ENCODE measurements at regions not wholly inside any gene's neighbourhood (a gene's known extent, or its start where the extent isn't known, plus 50 kb on each side); places are given as distances from the start of the nearest gene placed in this dataset.

DNA sequence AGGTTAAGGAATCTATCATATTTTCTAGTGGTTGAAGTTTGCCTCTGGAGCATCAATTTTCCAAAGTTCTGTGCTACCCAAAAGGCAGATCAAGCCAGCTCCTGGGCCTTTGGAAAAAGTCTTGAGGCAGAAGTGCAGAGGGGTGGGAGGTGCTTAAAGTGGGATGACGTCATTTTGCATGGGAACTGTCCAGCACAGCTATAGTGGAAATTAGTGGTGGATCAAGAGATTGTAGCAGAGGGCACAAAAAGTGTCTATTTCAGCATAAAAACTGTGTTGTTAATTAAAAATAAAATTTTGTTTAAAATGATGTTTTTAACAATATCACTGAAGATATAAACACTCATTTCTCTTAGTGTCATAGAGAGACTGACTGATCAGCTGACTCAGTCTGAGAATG, 221.9 kb downstream of the LRRN1 start:
- intact Hi-C loops (cut with DNase I): no loop called here
- H3K4me1 ChIP-seq (ENCODE audit: control insufficient read depth, insufficient read depth, low read length): no peaks in the 10 kb centered on the region
- DNase-seq (no peak), ATAC-seq (no peak)
- no peak overlapping the region for H3K4me3 ChIP-seq (ENCODE audit: low read length)
- H3K9me3 ChIP-seq (ENCODE audit: control insufficient read depth, low read length): no peaks in the 10 kb centered on the region
- H3K27ac ChIP-seq (ENCODE audit: low read length): no peak overlapping the region
- H3K27me3 ChIP-seq (ENCODE audit: control insufficient read depth, insufficient read depth): no peaks in the 10 kb centered on the region
- 14% methylated on average over 1 of the region's 1 CpG for WGBS

DNA sequence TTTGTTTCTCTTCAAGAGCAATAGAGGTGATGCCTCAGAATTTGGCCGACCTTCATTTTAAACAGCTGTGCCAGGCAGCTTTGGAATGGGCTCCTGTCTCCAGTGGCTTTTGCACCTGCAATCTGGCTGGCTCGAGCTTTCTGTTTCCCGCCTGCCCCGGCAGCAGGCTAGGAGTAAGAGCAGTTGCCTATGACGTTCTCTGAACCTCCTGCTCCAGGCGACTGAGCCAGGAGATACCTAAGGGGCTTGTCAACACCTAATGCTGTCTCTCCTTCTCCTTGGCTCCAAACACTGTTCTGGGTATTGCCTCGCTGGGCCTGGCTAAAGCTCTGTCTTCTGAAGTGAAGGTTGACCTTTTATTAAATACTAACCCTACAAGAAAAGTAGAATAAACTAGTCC, 229.9 kb downstream of the LRRN1 start:
- peak; percentile 90 to 97 for ATAC-seq
- Histone ChIP-seq H3K4me3 (ENCODE audit: low read length) (no peak overlapping the region), H3K27me3 (ENCODE audit: control insufficient read depth, insufficient read depth) (no peaks in the 10 kb centered on the region), H3K9me3 (ENCODE audit: control insufficient read depth, low read length) (no peaks in the 10 kb centered on the region), H3K27ac (ENCODE audit: low read length) (no peak overlapping the region), H3K4me1 (ENCODE audit: control insufficient read depth, insufficient read depth, low read length) (no peaks in the 10 kb centered on the region)
- peak; percentile 18 to 60 (median 53) for DNase-seq
- intact Hi-C loops (cut with DNase I): no loop called here
- 54% methylated on average over 7 of the region's 7 CpGs for WGBS

DNA sequence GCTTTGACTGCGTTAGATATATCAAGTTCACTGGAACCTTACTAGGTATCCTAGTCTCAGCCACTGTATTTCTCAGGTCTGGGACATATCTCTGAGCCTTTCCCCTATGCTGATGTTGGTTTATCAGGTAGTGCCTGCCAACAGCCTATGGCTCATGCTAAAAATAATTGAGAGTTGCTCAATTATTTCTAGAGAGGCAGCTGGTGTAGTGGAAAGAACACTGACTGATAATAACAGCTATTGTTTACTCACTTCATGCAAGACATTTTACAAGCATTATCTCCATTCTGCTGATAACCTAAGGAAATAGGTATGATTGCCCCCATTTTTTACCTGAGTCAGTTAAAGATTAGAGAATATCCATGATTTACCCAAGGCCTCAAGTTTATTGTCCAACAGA, 231.4 kb downstream of the LRRN1 start:
- H3K9me3 ChIP-seq (ENCODE audit: control insufficient read depth, low read length): no peaks in the 10 kb centered on the region
- no peaks in the 10 kb centered on the region for H3K4me1 ChIP-seq (ENCODE audit: control insufficient read depth, insufficient read depth, low read length)
- 98% methylated on average over 1 of the region's 1 CpG for WGBS
- ATAC-seq (peak; percentile 40 to 69), DNase-seq (no peak)
- no peak overlapping the region for H3K27ac ChIP-seq (ENCODE audit: low read length)
- H3K27me3 ChIP-seq (ENCODE audit: control insufficient read depth, insufficient read depth): no peaks in the 10 kb centered on the region
- intact Hi-C loops (cut with DNase I): no loop called here
- no peak overlapping the region for H3K4me3 ChIP-seq (ENCODE audit: low read length)

DNA sequence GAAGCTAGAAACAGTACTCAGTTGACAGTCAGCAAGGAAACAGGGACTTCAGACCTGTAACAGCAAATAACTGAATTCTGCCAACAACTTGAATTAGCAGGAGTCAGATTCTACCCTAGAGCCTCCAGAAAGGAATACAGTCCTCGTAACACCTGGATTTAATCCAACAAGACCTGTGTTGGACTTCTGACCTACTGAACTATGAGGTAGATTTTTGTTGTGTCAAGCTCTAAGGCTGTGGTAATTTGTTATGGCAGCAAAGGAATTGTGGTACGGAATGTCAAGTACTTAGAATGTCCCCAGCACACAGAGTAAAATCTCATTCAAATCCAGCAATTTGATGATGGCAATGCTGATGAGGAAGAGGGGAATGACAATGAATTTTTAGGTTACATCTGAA, 234.1 kb downstream of the LRRN1 start:
- intact Hi-C loops (cut with DNase I): no loop called here
- Histone ChIP-seq H3K27ac (ENCODE audit: low read length) (no peak overlapping the region), H3K27me3 (ENCODE audit: control insufficient read depth, insufficient read depth) (no peaks in the 10 kb centered on the region), H3K9me3 (ENCODE audit: control insufficient read depth, low read length) (no peaks in the 10 kb centered on the region), H3K4me1 (ENCODE audit: control insufficient read depth, insufficient read depth, low read length) (no peaks in the 10 kb centered on the region), H3K4me3 (ENCODE audit: low read length) (no peak overlapping the region)
- no peak for DNase-seq
- no peak for ATAC-seq
- 91% methylated on average over 2 of the region's 2 CpGs for WGBS

DNA sequence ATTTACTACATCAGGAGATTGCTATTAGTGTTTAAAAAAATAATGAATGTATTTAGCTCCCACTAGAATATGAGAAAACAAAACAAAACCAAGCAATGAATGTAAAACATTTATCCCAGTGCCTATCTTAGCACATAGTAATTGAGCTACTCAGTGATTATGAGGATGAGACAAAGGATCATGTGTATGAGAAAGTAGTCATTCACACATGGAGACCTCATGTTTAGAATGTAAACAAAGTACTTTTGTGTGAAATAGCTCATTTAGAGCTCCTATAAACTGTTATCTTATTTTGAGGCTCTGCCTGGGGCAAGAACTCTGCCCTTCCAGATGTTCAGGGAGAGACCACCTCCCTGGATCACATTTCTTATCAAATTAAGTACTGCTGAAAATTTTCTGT, 236.8 kb downstream of the LRRN1 start:
- H3K27me3 ChIP-seq (ENCODE audit: control insufficient read depth, insufficient read depth): no peaks in the 10 kb centered on the region
- H3K27ac ChIP-seq (ENCODE audit: low read length): no peak overlapping the region
- DNase-seq (no peak), ATAC-seq (no peak)
- H3K4me1 ChIP-seq (ENCODE audit: control insufficient read depth, insufficient read depth, low read length): no peaks in the 10 kb centered on the region
- no peaks in the 10 kb centered on the region for H3K9me3 ChIP-seq (ENCODE audit: control insufficient read depth, low read length)
- intact Hi-C loops (cut with DNase I): no loop called here
- H3K4me3 ChIP-seq (ENCODE audit: low read length): no peak overlapping the region

DNA sequence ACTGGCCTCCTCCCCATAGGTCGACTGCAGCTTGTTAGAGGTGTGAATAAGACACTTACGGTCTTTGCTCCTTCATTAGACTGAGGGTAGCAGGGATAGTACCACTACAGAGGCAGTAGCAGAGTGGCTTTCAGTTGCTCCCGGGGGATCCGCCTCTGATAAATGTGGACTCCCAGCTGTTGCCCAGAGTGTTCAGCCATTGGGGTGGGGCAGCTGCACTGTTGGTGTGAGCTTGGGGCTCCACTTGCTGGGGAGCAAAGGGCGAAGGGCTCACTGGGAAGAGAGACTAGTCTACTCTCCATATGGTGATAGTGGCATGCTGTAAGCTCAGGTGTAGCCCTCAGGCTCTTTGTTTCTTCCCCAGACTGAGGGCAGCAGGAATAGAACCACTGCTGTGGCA, 239.1 kb downstream of the LRRN1 start:
- intact Hi-C loops (cut with DNase I): no loop called here
- ATAC-seq: no peak
- WGBS: 92% methylated on average over 5 of the region's 5 CpGs

DNA sequence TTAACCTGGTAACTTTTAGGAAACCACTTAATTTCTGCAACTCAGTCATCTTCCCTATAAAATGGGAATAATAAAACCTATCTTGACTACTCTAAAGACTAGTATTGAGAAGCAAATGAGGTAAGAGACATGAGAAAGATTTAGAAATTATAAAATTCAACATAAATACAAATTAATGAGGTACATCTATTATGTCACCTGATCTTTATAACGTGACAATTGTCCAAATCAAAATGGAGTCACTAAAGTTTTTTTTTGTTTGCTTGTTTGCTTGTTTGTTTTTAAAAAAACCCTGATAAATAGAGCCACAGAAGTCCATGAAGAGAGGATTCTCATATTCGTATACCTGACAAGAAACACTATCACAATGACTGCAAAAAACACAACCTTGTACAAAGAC, 242.8 kb downstream of the LRRN1 start:
- ATAC-seq (no peak), DNase-seq (no peak)
- WGBS: 85% methylated on average over 2 of the region's 2 CpGs
- no peak overlapping the region for H3K27ac ChIP-seq (ENCODE audit: low read length)
- no peak overlapping the region for H3K4me3 ChIP-seq (ENCODE audit: low read length)
- H3K9me3 ChIP-seq (ENCODE audit: control insufficient read depth, low read length): no peaks in the 10 kb centered on the region
- intact Hi-C loops (cut with DNase I): no loop called here
- no peaks in the 10 kb centered on the region for H3K27me3 ChIP-seq (ENCODE audit: control insufficient read depth, insufficient read depth)
- H3K4me1 ChIP-seq (ENCODE audit: control insufficient read depth, insufficient read depth, low read length): no peaks in the 10 kb centered on the region

More for the DNA sequence above, 239.1 kb downstream of the LRRN1 start:
- H3K4me1 ChIP-seq (ENCODE audit: control insufficient read depth, insufficient read depth, low read length): no peaks in the 10 kb centered on the region
- H3K27me3 ChIP-seq (ENCODE audit: control insufficient read depth, insufficient read depth): no peaks in the 10 kb centered on the region
- no peaks in the 10 kb centered on the region for H3K9me3 ChIP-seq (ENCODE audit: control insufficient read depth, low read length)
- H3K4me3 ChIP-seq (ENCODE audit: low read length): no peak overlapping the region
- no peak overlapping the region for H3K27ac ChIP-seq (ENCODE audit: low read length)
- DNase-seq: peak in 1 of 3 donors; percentile 36

DNA sequence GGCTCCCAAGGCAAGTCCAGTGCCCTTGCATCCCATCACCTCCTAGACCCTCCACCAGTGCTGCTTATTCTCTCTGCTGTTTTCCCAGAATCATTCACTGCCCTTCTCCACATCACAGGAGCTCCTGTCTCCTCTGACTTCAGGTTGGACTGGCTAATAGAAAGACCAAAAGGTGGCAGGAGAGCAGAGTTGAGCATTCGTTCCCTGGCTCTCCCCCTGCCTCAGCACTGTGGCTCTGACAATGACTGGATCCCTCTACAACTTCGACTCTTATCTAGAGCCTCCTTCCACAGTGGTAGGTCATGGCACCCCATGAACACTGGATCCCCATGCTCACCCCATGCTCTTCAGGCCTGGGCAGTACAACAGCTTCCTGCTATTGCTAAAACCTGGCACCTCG, 243.6 kb downstream of the LRRN1 start:
- intact Hi-C loops (cut with DNase I): no loop called here
- Histone ChIP-seq H3K4me3 (ENCODE audit: low read length) (no peak overlapping the region), H3K4me1 (ENCODE audit: control insufficient read depth, insufficient read depth, low read length) (no peaks in the 10 kb centered on the region), H3K9me3 (ENCODE audit: control insufficient read depth, low read length) (no peaks in the 10 kb centered on the region), H3K27me3 (ENCODE audit: control insufficient read depth, insufficient read depth) (no peaks in the 10 kb centered on the region), H3K27ac (ENCODE audit: low read length) (no peak overlapping the region)
- DNase-seq (no peak), ATAC-seq (no peak)
- WGBS: 68% methylated on average over 3 of the region's 3 CpGs

DNA sequence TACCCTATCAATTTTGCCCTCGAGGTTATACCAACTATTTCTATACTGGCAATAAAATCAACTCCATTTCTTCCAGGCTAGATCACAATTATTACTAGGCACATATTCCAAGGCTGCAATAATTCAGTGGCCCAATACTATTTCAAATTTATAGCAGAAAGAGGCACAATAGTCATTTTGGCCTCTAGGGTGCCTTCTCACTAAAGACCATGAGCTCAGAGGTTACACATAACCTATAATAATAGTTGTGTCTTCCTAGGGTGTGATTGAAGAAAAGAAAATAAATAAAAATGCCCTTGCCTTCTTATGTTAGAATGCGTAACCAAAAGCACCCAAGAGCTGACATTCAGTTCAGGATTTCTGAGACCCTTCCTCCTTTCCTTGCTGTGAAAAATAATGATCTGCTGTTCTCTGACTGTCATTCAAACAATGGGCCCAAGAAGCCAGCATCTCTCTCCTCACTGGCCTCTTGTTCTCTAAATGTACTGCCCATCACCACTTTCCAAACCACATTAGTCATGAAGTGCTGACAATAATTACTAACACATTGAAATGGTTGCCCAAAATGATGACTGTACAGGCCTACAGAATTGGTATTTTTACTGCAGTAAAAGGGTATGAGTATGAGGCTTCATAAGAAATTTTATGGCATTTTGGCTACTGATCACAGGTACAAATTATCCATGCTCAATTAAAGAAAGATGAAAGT, 244.8 kb downstream of the LRRN1 start:
- no peaks in the 10 kb centered on the region for H3K9me3 ChIP-seq (ENCODE audit: control insufficient read depth, low read length)
- no peak overlapping the region for H3K27ac ChIP-seq (ENCODE audit: low read length)
- 84% methylated on average over 2 of the region's 2 CpGs for WGBS
- H3K4me3 ChIP-seq (ENCODE audit: low read length): no peak overlapping the region
- no peaks in the 10 kb centered on the region for H3K27me3 ChIP-seq (ENCODE audit: control insufficient read depth, insufficient read depth)
- intact Hi-C loops (cut with DNase I): no loop called here
- DNase-seq (no peak), ATAC-seq (no peak)
- no peaks in the 10 kb centered on the region for H3K4me1 ChIP-seq (ENCODE audit: control insufficient read depth, insufficient read depth, low read length)

DNA sequence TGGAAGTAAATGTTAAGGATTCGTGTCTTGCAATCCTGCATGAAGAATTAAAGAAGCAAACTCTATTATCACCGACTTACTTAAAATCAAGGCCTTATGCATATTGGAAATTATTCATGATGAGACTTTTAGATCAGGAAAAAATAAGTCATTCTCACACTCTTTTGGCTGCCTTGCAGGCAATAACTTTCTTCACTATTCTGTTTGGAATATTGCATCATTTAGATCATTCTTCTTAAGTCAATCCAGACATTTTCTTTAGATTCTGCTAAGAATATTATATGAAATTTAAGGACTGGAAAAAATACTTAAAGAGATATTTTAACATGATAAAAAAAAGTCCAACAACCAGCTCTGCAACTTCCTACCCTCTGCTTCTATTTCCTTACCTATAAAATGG, 245.4 kb downstream of the LRRN1 start:
- H3K27me3 ChIP-seq (ENCODE audit: control insufficient read depth, insufficient read depth): no peaks in the 10 kb centered on the region
- no peaks in the 10 kb centered on the region for H3K4me1 ChIP-seq (ENCODE audit: control insufficient read depth, insufficient read depth, low read length)
- ATAC-seq: no peak
- no peak for DNase-seq
- H3K9me3 ChIP-seq (ENCODE audit: control insufficient read depth, low read length): no peaks in the 10 kb centered on the region
- H3K27ac ChIP-seq (ENCODE audit: low read length): no peak overlapping the region
- 83% methylated on average over 2 of the region's 2 CpGs for WGBS
- no peak overlapping the region for H3K4me3 ChIP-seq (ENCODE audit: low read length)
- intact Hi-C loops (cut with DNase I): no loop called here

DNA sequence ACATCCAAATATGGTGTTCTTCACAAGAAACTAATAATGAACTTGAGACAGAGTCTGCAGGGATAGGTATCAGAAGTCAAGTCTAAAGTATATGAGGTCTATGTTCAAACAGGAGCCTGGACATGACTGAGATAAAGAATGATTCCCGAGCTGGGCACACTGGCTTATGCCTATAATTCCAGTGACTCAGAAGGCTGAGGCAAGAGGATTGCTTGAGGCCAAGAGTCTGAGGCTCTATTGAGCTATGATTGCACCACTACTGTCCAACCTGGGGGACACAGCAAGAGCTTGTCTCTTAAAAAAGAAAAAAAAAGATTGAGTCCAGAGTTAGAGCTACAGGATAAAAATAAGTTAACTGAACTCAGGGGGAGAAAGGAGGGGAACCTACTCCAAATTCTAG, 246.5 kb downstream of the LRRN1 start:
- Histone ChIP-seq H3K27me3 (ENCODE audit: control insufficient read depth, insufficient read depth) (no peaks in the 10 kb centered on the region), H3K27ac (ENCODE audit: low read length) (no peak overlapping the region), H3K4me1 (ENCODE audit: control insufficient read depth, insufficient read depth, low read length) (no peaks in the 10 kb centered on the region), H3K9me3 (ENCODE audit: control insufficient read depth, low read length) (no peaks in the 10 kb centered on the region), H3K4me3 (ENCODE audit: low read length) (no peak overlapping the region)
- intact Hi-C loops (cut with DNase I): no loop called here
- ATAC-seq (no peak), DNase-seq (no peak)
- 83% methylated on average over 1 of the region's 1 CpG for WGBS

DNA sequence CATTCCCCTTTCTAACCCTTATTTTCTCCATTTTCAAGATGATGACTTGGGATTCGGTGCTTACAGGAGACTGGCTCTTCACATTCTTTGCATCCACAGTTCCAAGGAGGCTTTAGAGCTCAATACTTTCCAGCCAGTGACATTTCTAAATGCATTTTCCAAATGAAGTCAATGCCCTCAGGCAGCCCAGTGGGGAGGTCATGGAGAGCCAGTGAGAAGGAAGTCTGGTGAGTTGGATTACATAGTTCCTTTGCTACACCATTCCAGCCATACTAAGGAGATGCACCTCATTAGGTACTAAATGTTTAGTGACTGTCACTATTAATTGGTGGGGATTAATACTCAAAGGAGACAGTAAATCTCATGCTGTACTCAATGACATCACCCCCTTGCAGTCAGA, 248.1 kb downstream of the LRRN1 start:
- 91% methylated on average over 1 of the region's 1 CpG for WGBS

More for the DNA sequence above, 248.1 kb downstream of the LRRN1 start:
- Histone ChIP-seq H3K27ac (ENCODE audit: low read length) (no peak overlapping the region), H3K27me3 (ENCODE audit: control insufficient read depth, insufficient read depth) (no peaks in the 10 kb centered on the region), H3K9me3 (ENCODE audit: control insufficient read depth, low read length) (no peaks in the 10 kb centered on the region), H3K4me3 (ENCODE audit: low read length) (no peak overlapping the region), H3K4me1 (ENCODE audit: control insufficient read depth, insufficient read depth, low read length) (no peaks in the 10 kb centered on the region)
- no peak for DNase-seq
- no peak for ATAC-seq
- intact Hi-C loops (cut with DNase I): no loop called here
